MM.1S (cell line): ENCODE measurements at regions not wholly inside any gene's neighbourhood (a gene's known extent, or its start where the extent isn't known, plus 50 kb on each side); places are given as distances from the start of the nearest gene placed in this dataset.
"Not testable (repeated sequence)": the region's sequence is repeated elsewhere in the genome, so short reads cannot be mapped to it uniquely, and the experiment has no call there.

Experiments
- EZH2phosphoT487 ChIP-seq: fragments of 300-600 bp; sonication (generic); IDR thresholded peaks from 2 replicates; pipeline ENCODE4 v1.6.1; 2018; ENCODE audit warnings: antibody characterized with exemption, low read length
- TF ChIP-seq, protein P1 (sequence below): fragments of 300-600 bp; sonication (generic); IDR thresholded peaks from 2 replicates; pipeline ENCODE4 v1.5.1; 2016; ENCODE audit warnings: antibody characterized with exemption, low read length, mixed read lengths

DNA sequence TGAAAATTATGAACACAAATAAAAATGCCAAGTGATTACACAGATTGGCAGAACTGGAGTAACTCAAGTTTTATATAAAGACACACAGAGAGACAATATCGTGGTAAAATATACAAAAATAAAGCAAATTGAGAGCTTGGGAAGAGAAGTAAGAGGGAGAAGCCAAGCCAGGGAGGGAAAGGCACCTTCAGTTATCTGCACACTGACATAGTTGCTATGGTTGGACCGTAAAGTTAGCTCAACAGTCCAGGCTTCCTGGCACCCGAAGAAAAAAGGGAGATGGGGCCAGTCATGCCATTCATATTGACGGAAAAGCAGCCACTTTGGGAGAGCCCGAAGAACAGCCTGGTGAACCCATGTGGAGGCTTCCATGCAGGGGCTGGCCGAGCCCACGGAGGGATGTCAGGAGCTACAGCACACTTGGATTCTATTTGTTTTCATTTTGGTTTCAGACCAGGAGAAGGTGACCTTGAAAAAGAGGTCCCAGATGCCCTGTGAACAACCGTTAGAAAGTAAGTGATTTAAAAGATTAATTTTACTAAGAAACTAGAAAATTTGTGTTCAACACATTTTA lies 177.1 kb upstream of the IRF2BP2 start:
- TF ChIP-seq, protein P1, sequence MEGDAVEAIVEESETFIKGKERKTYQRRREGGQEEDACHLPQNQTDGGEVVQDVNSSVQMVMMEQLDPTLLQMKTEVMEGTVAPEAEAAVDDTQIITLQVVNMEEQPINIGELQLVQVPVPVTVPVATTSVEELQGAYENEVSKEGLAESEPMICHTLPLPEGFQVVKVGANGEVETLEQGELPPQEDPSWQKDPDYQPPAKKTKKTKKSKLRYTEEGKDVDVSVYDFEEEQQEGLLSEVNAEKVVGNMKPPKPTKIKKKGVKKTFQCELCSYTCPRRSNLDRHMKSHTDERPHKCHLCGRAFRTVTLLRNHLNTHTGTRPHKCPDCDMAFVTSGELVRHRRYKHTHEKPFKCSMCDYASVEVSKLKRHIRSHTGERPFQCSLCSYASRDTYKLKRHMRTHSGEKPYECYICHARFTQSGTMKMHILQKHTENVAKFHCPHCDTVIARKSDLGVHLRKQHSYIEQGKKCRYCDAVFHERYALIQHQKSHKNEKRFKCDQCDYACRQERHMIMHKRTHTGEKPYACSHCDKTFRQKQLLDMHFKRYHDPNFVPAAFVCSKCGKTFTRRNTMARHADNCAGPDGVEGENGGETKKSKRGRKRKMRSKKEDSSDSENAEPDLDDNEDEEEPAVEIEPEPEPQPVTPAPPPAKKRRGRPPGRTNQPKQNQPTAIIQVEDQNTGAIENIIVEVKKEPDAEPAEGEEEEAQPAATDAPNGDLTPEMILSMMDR, result not testable (repeated sequence)
- TF ChIP-seq EZH2phosphoT487, result not testable (repeated sequence)
